GM12878 (cell line): ENCODE measurements at regions not wholly inside any gene's neighbourhood (a gene's known extent, or its start where the extent isn't known, plus 50 kb on each side); places are given as distances from the start of the nearest gene placed in this dataset.

Experiments used
- ATF3 ChIP-seq: IDR thresholded peaks from 2 replicates; pipeline ENCODE4 v1.6.1; 2011; ENCODE audit warnings: low read depth, mild to moderate bottlenecking, low read length, moderate library complexity, borderline replicate concordance; ENCODE audit errors: extremely low read depth
- EP300 ChIP-seq, 2 experiments: fragments of 150-350 bp in 1 of 2; IDR thresholded peaks; 2 replicates each; pipeline ENCODE4 v1.6.1; 2011 to 2012; ENCODE audit warnings: low read depth in 2 of 2, low read length in 2 of 2, borderline replicate concordance in 1 of 2, improper control_type of control experiment in 1 of 2, inconsistent platforms in 1 of 2; ENCODE audit not compliant: control insufficient read depth in 1 of 2
- ETV6 ChIP-seq, 2 experiments: fragments of 450-650 bp in 1 of 2; IDR thresholded peaks in 1 of 2; conservative IDR thresholded peaks in 1 of 2; 2 replicates each; pipeline ENCODE4 v1.6.1; 2014; ENCODE audit warnings: antibody characterized with exemption in 1 of 2, borderline replicate concordance in 1 of 2, low read depth in 1 of 2, mild to moderate bottlenecking in 1 of 2, moderate library complexity in 1 of 2
- EZH2 ChIP-seq: IDR thresholded peaks from 2 replicates; pipeline ENCODE4 v1.6.1; 2012; ENCODE audit warnings: low read depth, mild to moderate bottlenecking, control low read depth, inconsistent platforms, low read length, borderline replicate concordance; ENCODE audit not compliant: control insufficient read depth
- GABPA ChIP-seq: IDR thresholded peaks from 2 replicates; pipeline ENCODE4 v1.6.1; 2014; ENCODE audit warnings: antibody characterized with exemption, low read depth, mild to moderate bottlenecking, inconsistent platforms
- RBBP5 ChIP-seq: fragments of 200-600 bp; sonication (generic); conservative IDR thresholded peaks from 2 replicates; pipeline ENCODE4 v1.6.1; 2016
- YBX1 ChIP-seq: fragments of 450-650 bp; IDR thresholded peaks from 2 replicates; pipeline ENCODE4 v1.6.1; 2016; ENCODE audit warnings: antibody characterized with exemption
- ZNF207 ChIP-seq: fragments of 450-650 bp; IDR thresholded peaks from 2 replicates; pipeline ENCODE4 v1.6.1; 2014; ENCODE audit warnings: antibody characterized with exemption, mild to moderate bottlenecking, borderline replicate concordance
- ZNF217 ChIP-seq: fragments of 450-650 bp; IDR thresholded peaks from 2 replicates; pipeline ENCODE4 v1.6.1; 2017; ENCODE audit warnings: antibody characterized with exemption, mild to moderate bottlenecking
- ZNF687 ChIP-seq: fragments of 450-650 bp; IDR thresholded peaks from 2 replicates; pipeline ENCODE4 v1.6.1; 2017; ENCODE audit warnings: mild to moderate bottlenecking, moderate library complexity

- TF ChIP-seq ZNF687 (no peak), ZNF217 (no peak), EP300 (IDR thresholded peaks at IDR 0.05; ENCODE audit: borderline replicate concordance in 1 of 2, control insufficient read depth in 1 of 2, low read depth in 2 of 2, low read length in 2 of 2) (no peak), YBX1 (no peak), ATF3 (no peak), RBBP5 (no peak), GABPA (no peak), ETV6 (conservative IDR thresholded peaks at IDR 0.05 in 1 of 2, IDR thresholded peaks at IDR 0.05 in 1 of 2; ENCODE audit: borderline replicate concordance in 1 of 2, low read depth in 1 of 2) (no peak), ZNF207 (no peak), EZH2 (no peak)
Observed at GRCh38 chr11:42023267-42023666, 563.8 kb upstream of the LRRC4C start (continued).
